DND-41 (cell line): ENCODE measurements at regions not wholly inside any gene's neighbourhood (a gene's known extent, or its start where the extent isn't known, plus 50 kb on each side); places are given as distances from the start of the nearest gene placed in this dataset.

Experiments
- EZH2 ChIP-seq: IDR thresholded peaks from 3 replicates; pipeline ENCODE4 v1.6.1; 2012; ENCODE audit warnings: borderline replicate concordance, low read depth, mild to moderate bottlenecking, moderate library complexity, low read length, inconsistent platforms; ENCODE audit not compliant: severe bottlenecking
- TF ChIP-seq, protein P1 (sequence below): IDR thresholded peaks from 2 replicates; pipeline ENCODE4 v1.5.1; 2012; ENCODE audit warnings: borderline replicate concordance, low read length, moderate library complexity, mild to moderate bottlenecking; ENCODE audit not compliant: poor library complexity, severe bottlenecking; ENCODE audit errors: extremely low read depth

DNA sequence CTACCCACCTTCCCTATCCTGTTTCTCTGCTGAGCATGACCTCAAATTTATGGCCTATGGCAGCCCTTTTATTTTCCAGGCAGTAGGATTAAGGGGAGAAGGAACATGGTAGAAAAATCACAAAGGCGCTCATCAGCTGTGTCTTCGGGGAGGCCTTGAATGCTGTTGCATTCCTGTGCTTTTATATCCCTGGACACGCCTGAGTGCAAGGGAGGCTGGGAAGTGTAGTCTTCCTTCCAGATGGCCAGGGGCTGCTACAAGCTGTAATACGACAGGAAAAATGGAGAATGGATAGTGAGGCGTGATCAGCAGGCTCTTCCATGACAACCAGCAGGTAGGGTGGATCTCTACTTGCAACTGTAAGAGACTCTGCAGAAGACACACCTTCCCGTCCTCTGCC is 210.9 kb upstream of the GGTLC1 start:
- no peak for TF ChIP-seq EZH2
- TF ChIP-seq, protein P1, sequence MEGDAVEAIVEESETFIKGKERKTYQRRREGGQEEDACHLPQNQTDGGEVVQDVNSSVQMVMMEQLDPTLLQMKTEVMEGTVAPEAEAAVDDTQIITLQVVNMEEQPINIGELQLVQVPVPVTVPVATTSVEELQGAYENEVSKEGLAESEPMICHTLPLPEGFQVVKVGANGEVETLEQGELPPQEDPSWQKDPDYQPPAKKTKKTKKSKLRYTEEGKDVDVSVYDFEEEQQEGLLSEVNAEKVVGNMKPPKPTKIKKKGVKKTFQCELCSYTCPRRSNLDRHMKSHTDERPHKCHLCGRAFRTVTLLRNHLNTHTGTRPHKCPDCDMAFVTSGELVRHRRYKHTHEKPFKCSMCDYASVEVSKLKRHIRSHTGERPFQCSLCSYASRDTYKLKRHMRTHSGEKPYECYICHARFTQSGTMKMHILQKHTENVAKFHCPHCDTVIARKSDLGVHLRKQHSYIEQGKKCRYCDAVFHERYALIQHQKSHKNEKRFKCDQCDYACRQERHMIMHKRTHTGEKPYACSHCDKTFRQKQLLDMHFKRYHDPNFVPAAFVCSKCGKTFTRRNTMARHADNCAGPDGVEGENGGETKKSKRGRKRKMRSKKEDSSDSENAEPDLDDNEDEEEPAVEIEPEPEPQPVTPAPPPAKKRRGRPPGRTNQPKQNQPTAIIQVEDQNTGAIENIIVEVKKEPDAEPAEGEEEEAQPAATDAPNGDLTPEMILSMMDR, result no peak
